SK-N-SH treated with all-trans-retinoic acid at 6 μM for 48 hours (cell line): ENCODE measurements at regions not wholly inside any gene's neighbourhood (a gene's known extent, or its start where the extent isn't known, plus 50 kb on each side); places are given as distances from the start of the nearest gene placed in this dataset.

Experiments used
- ATAC-seq: fragments of 200-7000 bp; cut with Tn5 transposase; 3 replicates; pipeline ENCODE4 v1.9.1; 2020; ENCODE audit warnings: mild to moderate bottlenecking, moderate library complexity
- ARNTL ChIP-seq: fragments of 450-650 bp; formaldehyde crosslinking; IDR thresholded peaks from 2 replicates; pipeline ENCODE4 v1.5.0; 2020; ENCODE audit warnings: low read depth, mild to moderate bottlenecking, moderate library complexity, borderline replicate concordance
- BACH2 ChIP-seq: fragments of 250-450 bp; sonication (Bioruptor Pico); IDR thresholded peaks from 2 replicates; pipeline ENCODE4 v1.9.0; 2021; ENCODE audit warnings: mild to moderate bottlenecking, borderline replicate concordance
- CSDC2 ChIP-seq: fragments of 250-450 bp; sonication (Bioruptor Pico); IDR thresholded peaks from 2 replicates; pipeline ENCODE4 v1.5.0; 2020; ENCODE audit warnings: mild to moderate bottlenecking, moderate library complexity
- CSRNP3 ChIP-seq: fragments of 250-450 bp; sonication (Bioruptor Pico); IDR thresholded peaks from 2 replicates; pipeline ENCODE4 v1.5.1; 2021; ENCODE audit warnings: mild to moderate bottlenecking, moderate library complexity
- ESRRG ChIP-seq: fragments of 250-450 bp; sonication (Bioruptor Pico); IDR thresholded peaks from 2 replicates; pipeline ENCODE4 v1.6.1; 2021; ENCODE audit warnings: mild to moderate bottlenecking
- GLIS3 ChIP-seq: fragments of 250-450 bp; sonication (Bioruptor Pico); IDR thresholded peaks from 2 replicates; pipeline ENCODE4 v1.5.0; 2020; ENCODE audit warnings: mild to moderate bottlenecking, moderate library complexity
- ISL1 ChIP-seq: fragments of 250-450 bp; sonication (Bioruptor Pico); IDR thresholded peaks from 2 replicates; pipeline ENCODE4 v2.1.2; 2022; ENCODE audit warnings: mild to moderate bottlenecking, moderate library complexity
- OSR1 ChIP-seq: fragments of 250-450 bp; sonication (Bioruptor Pico); IDR thresholded peaks from 2 replicates; pipeline ENCODE4 v1.8.0; 2022; ENCODE audit warnings: moderate library complexity, mild to moderate bottlenecking, inconsistent platforms
- PATZ1 ChIP-seq: fragments of 250-450 bp; sonication (Bioruptor Pico); IDR thresholded peaks from 2 replicates; pipeline ENCODE4 v1.8.0; 2020; ENCODE audit warnings: mild to moderate bottlenecking, moderate library complexity, borderline replicate concordance
- PPARA ChIP-seq: fragments of 250-450 bp; sonication (Bioruptor Pico); IDR thresholded peaks from 2 replicates; pipeline ENCODE4 v1.5.0; 2020; ENCODE audit warnings: mild to moderate bottlenecking, borderline replicate concordance
- RARB ChIP-seq: fragments of 250-450 bp; sonication (Bioruptor Pico); IDR thresholded peaks from 2 replicates; pipeline ENCODE4 v1.8.0; 2021; ENCODE audit warnings: mild to moderate bottlenecking, moderate library complexity
- SNAI2 ChIP-seq: fragments of 250-450 bp; sonication (Bioruptor Pico); IDR thresholded peaks from 2 replicates; pipeline ENCODE4 v1.5.0; 2020; ENCODE audit warnings: mild to moderate bottlenecking, moderate library complexity
- TCF4 ChIP-seq: fragments of 250-450 bp; sonication (Bioruptor Pico); IDR thresholded peaks from 2 replicates; pipeline ENCODE4 v1.8.0; 2021; ENCODE audit warnings: mild to moderate bottlenecking, moderate library complexity, borderline replicate concordance
- TOX ChIP-seq: fragments of 250-450 bp; sonication (Bioruptor Pico); IDR thresholded peaks from 2 replicates; pipeline ENCODE4 v1.8.0; 2021; ENCODE audit warnings: mild to moderate bottlenecking, moderate library complexity, borderline replicate concordance
- ZC3H10 ChIP-seq: fragments of 250-450 bp; sonication (Bioruptor Pico); IDR thresholded peaks from 2 replicates; pipeline ENCODE4 v1.5.1; 2021; ENCODE audit warnings: mild to moderate bottlenecking, moderate library complexity
- ZFP3 ChIP-seq: fragments of 250-450 bp; sonication (Bioruptor Pico); IDR thresholded peaks from 2 replicates; pipeline ENCODE4 v1.5.0; 2020; ENCODE audit warnings: mild to moderate bottlenecking, moderate library complexity
- ZFP30 ChIP-seq: fragments of 450-650 bp; formaldehyde crosslinking; IDR thresholded peaks from 2 replicates; pipeline ENCODE4 v1.5.0; 2022; ENCODE audit warnings: mild to moderate bottlenecking, moderate library complexity
- ZNF565 ChIP-seq: fragments of 450-650 bp; formaldehyde crosslinking; conservative IDR thresholded peaks from 2 replicates; pipeline ENCODE4 v1.5.0; 2020; ENCODE audit warnings: low read depth, mild to moderate bottlenecking, moderate library complexity
- ZNF70 ChIP-seq: fragments of 450-650 bp; formaldehyde crosslinking; IDR thresholded peaks from 2 replicates; pipeline ENCODE4 v1.5.0; 2020; ENCODE audit warnings: mild to moderate bottlenecking, moderate library complexity
- ZNF8 ChIP-seq: fragments of 450-650 bp; formaldehyde crosslinking; IDR thresholded peaks from 2 replicates; pipeline ENCODE4 v1.5.0; 2020; ENCODE audit warnings: mild to moderate bottlenecking, moderate library complexity
- TF ChIP-seq, protein P1 (sequence below): fragments of 250-450 bp; sonication (Bioruptor Pico); IDR thresholded peaks from 2 replicates; pipeline ENCODE4 v1.5.1; 2020; ENCODE audit warnings: low read depth, mild to moderate bottlenecking, moderate library complexity
- TF ChIP-seq, protein P2 (sequence below): fragments of 250-450 bp; sonication (Bioruptor Pico); IDR thresholded peaks from 2 replicates; pipeline ENCODE4 v1.5.0; 2020; ENCODE audit warnings: mild to moderate bottlenecking, moderate library complexity
- TF ChIP-seq, protein P3 (sequence below): fragments of 250-450 bp; sonication (Bioruptor Pico); IDR thresholded peaks from 2 replicates; pipeline ENCODE4 v1.8.0; 2021; ENCODE audit warnings: low read depth, mild to moderate bottlenecking, moderate library complexity, borderline replicate concordance

DNA sequence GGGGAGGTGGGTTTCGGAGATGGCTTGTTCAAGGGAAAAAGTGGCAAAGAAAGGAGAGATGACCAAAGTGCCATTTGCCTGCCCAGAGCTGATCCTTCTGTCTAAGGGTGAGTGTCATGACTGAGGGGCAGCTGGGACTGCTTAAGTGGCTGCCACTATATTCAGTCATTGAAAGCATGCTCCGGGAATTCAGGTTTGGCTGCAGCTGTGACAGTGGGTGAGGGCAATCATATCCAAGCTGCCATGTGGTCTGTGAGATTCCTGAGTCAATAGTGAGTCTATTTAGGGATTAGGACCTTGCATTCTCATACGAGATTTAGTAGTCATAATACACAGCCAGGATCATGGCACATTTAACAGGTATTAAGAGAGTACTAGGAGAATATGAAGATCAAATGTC is 138.8 kb upstream of the BANK1 start:
- no peak for ATAC-seq
- TF ChIP-seq CSDC2, result no peak
- TF ChIP-seq ARNTL, result no peak
- no peak for TF ChIP-seq ZC3H10
- no peak for TF ChIP-seq ESRRG (CRISPR knock-in tag)
- TF ChIP-seq RARB (CRISPR knock-in tag), result no peak
- TF ChIP-seq BACH2 (CRISPR knock-in tag), result no peak
- no peak for TF ChIP-seq PATZ1 (CRISPR knock-in tag)
- no peak for TF ChIP-seq ISL1 (CRISPR knock-in tag)
- TF ChIP-seq ZFP30 (CRISPR knock-in tag), result no peak
- TF ChIP-seq ZNF565 (CRISPR knock-in tag), result no peak
- TF ChIP-seq SNAI2, result no peak
- TF ChIP-seq ZFP3 (CRISPR knock-in tag), result no peak
- TF ChIP-seq GLIS3 (CRISPR knock-in tag), result no peak
- no peak for TF ChIP-seq OSR1
- TF ChIP-seq ZNF8, result no peak
- no peak for TF ChIP-seq TOX (CRISPR knock-in tag)
- no peak for TF ChIP-seq TCF4 (CRISPR knock-in tag)
- TF ChIP-seq, protein P1, sequence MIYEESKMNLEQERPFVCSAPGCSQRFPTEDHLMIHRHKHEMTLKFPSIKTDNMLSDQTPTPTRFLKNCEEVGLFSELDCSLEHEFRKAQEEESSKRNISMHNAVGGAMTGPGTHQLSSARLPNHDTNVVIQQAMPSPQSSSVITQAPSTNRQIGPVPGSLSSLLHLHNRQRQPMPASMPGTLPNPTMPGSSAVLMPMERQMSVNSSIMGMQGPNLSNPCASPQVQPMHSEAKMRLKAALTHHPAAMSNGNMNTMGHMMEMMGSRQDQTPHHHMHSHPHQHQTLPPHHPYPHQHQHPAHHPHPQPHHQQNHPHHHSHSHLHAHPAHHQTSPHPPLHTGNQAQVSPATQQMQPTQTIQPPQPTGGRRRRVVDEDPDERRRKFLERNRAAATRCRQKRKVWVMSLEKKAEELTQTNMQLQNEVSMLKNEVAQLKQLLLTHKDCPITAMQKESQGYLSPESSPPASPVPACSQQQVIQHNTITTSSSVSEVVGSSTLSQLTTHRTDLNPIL (CRISPR knock-in tag), result no peak
- TF ChIP-seq PPARA (CRISPR knock-in tag), result no peak
- TF ChIP-seq ZNF70 (CRISPR knock-in tag), result no peak

DNA sequence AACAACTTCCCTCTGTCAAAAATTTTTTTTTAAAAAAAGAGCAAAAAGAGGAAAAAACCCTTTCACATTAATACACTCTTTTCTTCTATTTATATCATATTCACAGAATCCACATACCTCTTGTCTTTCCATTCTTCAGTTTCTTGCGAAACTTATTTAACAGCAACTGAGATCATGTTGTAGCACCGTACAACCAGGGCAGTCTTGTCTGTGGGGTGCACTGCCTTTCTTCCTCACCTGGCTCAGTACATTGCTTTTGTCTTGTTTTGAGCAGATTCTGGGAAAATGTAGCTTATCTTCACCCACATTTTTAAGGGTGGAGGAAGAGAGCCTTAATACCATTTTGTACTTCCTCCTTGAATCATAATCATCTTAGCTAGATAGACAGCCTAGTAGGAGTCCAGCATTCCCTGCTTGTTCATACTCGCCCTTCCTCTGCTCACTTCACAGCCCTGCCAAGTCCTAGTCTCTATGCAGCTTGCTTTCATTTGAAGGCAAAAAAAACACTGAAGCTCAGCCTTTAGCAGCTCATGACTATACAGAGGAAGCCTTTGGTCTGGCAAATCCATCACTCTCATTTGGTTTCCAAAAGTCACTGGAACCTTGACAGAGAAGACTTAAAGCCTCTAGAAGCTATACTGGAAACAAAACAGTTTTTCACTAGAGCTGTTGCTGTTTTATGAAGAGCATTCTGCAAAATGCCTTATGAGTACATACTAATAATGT is 140.6 kb upstream of the BANK1 start:
- ATAC-seq, result peak; percentile 63
- no peak for TF ChIP-seq ZFP30 (CRISPR knock-in tag)
- TF ChIP-seq, protein P2, sequence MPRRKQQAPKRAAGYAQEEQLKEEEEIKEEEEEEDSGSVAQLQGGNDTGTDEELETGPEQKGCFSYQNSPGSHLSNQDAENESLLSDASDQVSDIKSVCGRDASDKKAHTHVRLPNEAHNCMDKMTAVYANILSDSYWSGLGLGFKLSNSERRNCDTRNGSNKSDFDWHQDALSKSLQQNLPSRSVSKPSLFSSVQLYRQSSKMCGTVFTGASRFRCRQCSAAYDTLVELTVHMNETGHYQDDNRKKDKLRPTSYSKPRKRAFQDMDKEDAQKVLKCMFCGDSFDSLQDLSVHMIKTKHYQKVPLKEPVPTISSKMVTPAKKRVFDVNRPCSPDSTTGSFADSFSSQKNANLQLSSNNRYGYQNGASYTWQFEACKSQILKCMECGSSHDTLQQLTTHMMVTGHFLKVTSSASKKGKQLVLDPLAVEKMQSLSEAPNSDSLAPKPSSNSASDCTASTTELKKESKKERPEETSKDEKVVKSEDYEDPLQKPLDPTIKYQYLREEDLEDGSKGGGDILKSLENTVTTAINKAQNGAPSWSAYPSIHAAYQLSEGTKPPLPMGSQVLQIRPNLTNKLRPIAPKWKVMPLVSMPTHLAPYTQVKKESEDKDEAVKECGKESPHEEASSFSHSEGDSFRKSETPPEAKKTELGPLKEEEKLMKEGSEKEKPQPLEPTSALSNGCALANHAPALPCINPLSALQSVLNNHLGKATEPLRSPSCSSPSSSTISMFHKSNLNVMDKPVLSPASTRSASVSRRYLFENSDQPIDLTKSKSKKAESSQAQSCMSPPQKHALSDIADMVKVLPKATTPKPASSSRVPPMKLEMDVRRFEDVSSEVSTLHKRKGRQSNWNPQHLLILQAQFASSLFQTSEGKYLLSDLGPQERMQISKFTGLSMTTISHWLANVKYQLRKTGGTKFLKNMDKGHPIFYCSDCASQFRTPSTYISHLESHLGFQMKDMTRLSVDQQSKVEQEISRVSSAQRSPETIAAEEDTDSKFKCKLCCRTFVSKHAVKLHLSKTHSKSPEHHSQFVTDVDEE (CRISPR knock-in tag), result no peak
- no peak for TF ChIP-seq SNAI2
- no peak for TF ChIP-seq PATZ1 (CRISPR knock-in tag)

DNA sequence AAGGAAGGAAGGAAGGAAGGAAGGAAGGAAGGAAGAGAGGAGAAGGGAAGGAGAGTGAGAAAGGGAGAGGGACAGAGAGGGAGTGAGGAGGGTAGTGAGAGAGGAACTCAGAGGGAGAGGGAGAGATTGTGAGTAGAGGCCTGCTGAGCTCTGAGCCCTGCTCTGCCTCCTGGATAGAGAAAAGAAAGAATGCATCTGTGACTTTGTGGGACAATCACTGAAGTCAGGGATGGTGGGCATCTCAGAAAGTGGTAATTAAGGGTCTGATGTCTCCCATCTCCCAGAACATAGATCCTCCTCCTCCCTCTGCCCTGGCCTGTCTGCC is 142.9 kb upstream of the BANK1 start:
- ATAC-seq, result no peak
- no peak for TF ChIP-seq ZNF70 (CRISPR knock-in tag)
- no peak for TF ChIP-seq GLIS3 (CRISPR knock-in tag)
- TF ChIP-seq SNAI2, result no peak
- no peak for TF ChIP-seq PPARA (CRISPR knock-in tag)
- TF ChIP-seq CSDC2, result no peak
- no peak for TF ChIP-seq ZFP30 (CRISPR knock-in tag)
- TF ChIP-seq, protein P1 (CRISPR knock-in tag), result no peak
- TF ChIP-seq ZNF8, result no peak
- TF ChIP-seq, protein P2 (CRISPR knock-in tag), result no peak
- TF ChIP-seq, protein P3, sequence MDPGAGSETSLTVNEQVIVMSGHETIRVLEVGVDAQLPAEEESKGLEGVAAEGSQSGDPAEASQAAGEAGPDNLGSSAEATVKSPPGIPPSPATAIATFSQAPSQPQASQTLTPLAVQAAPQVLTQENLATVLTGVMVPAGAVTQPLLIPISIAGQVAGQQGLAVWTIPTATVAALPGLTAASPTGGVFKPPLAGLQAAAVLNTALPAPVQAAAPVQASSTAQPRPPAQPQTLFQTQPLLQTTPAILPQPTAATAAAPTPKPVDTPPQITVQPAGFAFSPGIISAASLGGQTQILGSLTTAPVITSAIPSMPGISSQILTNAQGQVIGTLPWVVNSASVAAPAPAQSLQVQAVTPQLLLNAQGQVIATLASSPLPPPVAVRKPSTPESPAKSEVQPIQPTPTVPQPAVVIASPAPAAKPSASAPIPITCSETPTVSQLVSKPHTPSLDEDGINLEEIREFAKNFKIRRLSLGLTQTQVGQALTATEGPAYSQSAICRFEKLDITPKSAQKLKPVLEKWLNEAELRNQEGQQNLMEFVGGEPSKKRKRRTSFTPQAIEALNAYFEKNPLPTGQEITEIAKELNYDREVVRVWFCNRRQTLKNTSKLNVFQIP (CRISPR knock-in tag), result no peak
- no peak for TF ChIP-seq CSRNP3 (CRISPR knock-in tag)
